Mononuclear cell (primary cell): ENCODE measurements at regions not wholly inside any gene's neighbourhood (a gene's known extent, or its start where the extent isn't known, plus 50 kb on each side); places are given as distances from the start of the nearest gene placed in this dataset.

Experiments used
- H3K27me3 ChIP-seq: 2 replicates; pipeline ENCODE4 v1.6.0; 2011; ENCODE audit warnings: low read length, control low read depth; ENCODE audit not compliant: insufficient read depth
- H3K4me1 ChIP-seq: 2 replicates; pipeline ENCODE4 v1.5.1; 2011; ENCODE audit warnings: mild to moderate bottlenecking, low read length, control low read depth; ENCODE audit not compliant: insufficient read depth
- H3K4me3 ChIP-seq: 2 replicates; pipeline ENCODE4 v1.5.1; 2011; ENCODE audit warnings: mild to moderate bottlenecking, low read length, moderate library complexity
- H3K9me3 ChIP-seq: 2 replicates; pipeline ENCODE4 v1.5.1; 2011; ENCODE audit warnings: low read depth, mild to moderate bottlenecking, control low read depth, low read length

DNA sequence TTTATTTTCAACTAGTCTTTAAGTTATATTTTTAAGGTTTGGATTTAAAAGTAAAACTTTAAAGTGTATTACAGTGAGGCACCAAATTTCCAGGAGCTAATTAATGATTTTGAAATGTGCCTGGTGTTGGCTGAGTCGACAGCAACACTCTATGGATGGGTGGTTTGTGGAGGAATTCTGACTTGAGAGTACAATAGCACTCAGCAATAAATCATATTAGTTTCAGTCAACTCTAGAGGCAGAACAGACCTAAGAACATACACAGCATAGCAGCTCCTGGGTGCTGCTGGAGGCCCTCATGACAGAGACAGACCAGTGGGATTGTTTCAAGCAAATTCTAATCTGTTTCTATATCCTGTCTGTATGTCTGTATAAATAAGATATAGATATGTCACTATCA lies 673.4 kb downstream of the TRIML1 start:
- no peaks in the 10 kb centered on the region for H3K4me1 ChIP-seq
- H3K27me3 ChIP-seq, result no peaks in the 10 kb centered on the region
- H3K9me3 ChIP-seq, result no peaks in the 10 kb centered on the region
- H3K4me3 ChIP-seq, result no peak overlapping the region

GRCh38 chr4:188818300-188818699 lies 679.1 kb downstream of the TRIML1 start:
- Histone ChIP-seq H3K27me3 (no peaks in the 10 kb centered on the region), H3K4me1 (no peaks in the 10 kb centered on the region), H3K9me3 (no peaks in the 10 kb centered on the region), H3K4me3 (no peak overlapping the region)

DNA sequence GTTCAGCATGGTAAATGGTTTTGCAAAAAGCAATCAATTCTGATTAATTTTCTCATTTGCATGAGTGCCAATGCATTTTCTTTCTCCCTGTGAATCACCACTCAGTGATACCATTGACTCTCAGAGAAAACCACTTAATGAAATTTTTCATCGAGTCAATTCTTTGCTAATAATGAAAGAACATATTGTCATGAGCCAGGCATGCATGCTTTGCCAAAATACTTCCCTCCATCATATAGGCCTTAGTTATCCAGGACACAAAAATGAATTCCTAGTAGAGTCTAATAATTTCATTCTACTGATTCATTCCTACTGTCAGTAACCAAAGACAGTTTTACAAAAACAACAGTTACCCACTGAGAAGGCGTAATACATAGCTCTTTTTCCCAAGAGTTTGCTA lies 680.0 kb downstream of the TRIML1 start:
- Histone ChIP-seq H3K4me1 (no peaks in the 10 kb centered on the region), H3K27me3 (no peaks in the 10 kb centered on the region), H3K9me3 (no peaks in the 10 kb centered on the region), H3K4me3 (no peak overlapping the region)

DNA sequence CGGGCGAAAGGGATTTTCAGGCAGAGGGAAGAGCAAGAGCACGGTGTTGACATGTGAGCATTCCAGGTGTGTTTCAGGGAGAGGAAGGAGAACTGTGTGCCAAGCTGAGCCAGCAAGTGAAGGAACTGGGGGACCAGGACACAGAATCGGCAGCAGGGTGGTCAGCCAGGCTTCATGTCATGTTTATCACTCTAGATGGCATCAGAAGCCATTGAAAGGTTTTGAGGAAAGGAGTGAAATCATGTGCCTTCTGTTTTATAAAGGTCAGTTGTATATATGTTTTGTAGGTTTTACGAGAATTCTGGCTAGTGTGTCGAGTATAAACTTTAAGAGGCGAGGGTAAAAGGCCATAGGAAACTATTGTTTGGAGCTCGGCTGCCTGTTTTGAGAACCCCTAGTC lies 682.3 kb downstream of the TRIML1 start:
- no peaks in the 10 kb centered on the region for H3K4me1 ChIP-seq
- H3K9me3 ChIP-seq, result no peaks in the 10 kb centered on the region
- no peaks in the 10 kb centered on the region for H3K27me3 ChIP-seq
- H3K4me3 ChIP-seq, result no peak overlapping the region

DNA sequence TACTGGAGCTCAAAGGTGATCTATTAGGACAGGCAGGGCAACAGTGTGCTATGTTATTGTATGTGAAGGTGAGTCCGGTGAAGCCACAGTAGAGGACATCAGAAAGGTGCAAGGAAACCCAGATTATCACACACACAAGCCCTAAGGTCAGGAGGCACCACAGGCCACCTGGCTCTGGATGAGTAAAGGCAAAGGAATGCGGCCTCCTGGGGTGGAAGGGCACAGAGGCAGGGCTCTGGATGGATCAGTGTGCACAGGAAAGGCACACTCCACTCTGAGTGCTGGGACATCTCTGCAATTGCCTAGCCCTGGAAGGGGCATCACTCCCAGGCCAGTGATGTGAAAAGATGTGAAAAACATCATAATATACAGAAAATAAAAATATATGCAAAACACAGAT lies 683.5 kb downstream of the TRIML1 start:
- Histone ChIP-seq H3K4me1 (no peaks in the 10 kb centered on the region), H3K27me3 (no peaks in the 10 kb centered on the region), H3K9me3 (no peaks in the 10 kb centered on the region), H3K4me3 (no peak overlapping the region)

GRCh38 chr4:188824553-188824952 lies 685.3 kb downstream of the TRIML1 start:
- Histone ChIP-seq H3K4me1 (no peaks in the 10 kb centered on the region), H3K4me3 (no peak overlapping the region), H3K27me3 (no peaks in the 10 kb centered on the region), H3K9me3 (no peaks in the 10 kb centered on the region)

- Histone ChIP-seq H3K9me3 (no peaks in the 10 kb centered on the region), H3K4me1 (no peaks in the 10 kb centered on the region), H3K4me3 (no peak overlapping the region), H3K27me3 (no peaks in the 10 kb centered on the region)
These were observed 687.2 kb downstream of the TRIML1 start for GRCh38 chr4:188826393-188826792.

DNA sequence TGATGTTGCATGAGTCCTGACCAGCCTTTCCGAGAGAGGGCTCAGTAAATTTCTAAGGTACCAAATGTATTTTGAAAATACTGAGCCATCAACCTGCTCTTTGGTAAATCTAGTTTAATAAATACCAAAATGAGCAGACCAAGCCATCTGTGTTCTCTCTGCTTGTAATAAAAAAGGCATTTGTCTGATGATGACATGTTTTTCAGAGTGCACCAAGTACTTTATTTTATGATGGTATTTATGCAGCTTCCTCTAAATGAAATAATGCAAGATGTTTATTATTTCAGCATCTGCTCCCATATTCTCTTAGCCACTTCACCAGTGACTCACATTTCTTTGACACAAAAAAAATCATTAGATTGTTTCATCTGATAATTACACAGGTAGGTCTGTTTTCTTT lies 700.5 kb downstream of the TRIML1 start:
- H3K27me3 ChIP-seq, result no peaks in the 10 kb centered on the region
- H3K4me1 ChIP-seq, result no peaks in the 10 kb centered on the region
- H3K4me3 ChIP-seq, result no peak overlapping the region
- no peaks in the 10 kb centered on the region for H3K9me3 ChIP-seq

DNA sequence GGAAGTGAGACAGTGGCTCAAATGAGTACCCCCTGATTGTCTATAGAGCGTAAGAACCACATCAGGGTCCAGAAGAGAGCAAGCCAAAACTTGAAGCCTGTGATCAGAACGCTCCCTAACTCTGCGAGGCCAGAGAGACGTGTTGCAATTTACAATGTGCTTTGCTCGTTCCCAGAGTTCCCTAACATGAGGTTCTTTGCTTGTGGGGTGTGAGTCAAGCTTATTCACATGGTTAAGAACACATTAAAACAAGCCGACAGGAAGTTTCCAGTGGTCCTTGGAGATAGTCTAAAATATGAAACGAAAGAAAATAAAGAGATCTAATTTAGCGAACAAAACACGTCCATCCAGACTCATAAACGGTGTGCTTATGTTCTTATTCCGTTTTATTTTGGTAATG lies 702.3 kb downstream of the TRIML1 start:
- Histone ChIP-seq H3K4me1 (no peaks in the 10 kb centered on the region), H3K4me3 (no peak overlapping the region), H3K9me3 (no peaks in the 10 kb centered on the region), H3K27me3 (no peaks in the 10 kb centered on the region)

DNA sequence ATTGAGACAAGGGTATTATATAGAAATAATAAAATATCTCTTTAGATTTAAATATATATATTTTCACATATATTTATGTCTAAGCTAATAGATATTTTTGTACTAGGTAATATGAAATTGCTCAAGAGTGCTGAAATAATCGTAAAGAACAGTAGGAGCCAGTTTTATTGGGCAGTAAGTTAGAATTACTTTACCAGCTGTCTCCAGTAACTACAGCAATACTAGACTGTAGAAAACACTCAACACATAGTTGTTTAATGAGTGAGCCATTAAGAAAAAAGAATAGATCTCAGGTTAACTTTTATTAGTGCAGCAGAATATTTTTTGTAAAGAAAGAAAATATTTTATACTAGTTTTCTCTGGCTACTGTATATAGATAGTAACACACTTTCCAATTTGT lies 715.2 kb downstream of the TRIML1 start:
- Histone ChIP-seq H3K27me3 (no peaks in the 10 kb centered on the region), H3K4me3 (no peak overlapping the region), H3K9me3 (no peaks in the 10 kb centered on the region), H3K4me1 (no peaks in the 10 kb centered on the region)

DNA sequence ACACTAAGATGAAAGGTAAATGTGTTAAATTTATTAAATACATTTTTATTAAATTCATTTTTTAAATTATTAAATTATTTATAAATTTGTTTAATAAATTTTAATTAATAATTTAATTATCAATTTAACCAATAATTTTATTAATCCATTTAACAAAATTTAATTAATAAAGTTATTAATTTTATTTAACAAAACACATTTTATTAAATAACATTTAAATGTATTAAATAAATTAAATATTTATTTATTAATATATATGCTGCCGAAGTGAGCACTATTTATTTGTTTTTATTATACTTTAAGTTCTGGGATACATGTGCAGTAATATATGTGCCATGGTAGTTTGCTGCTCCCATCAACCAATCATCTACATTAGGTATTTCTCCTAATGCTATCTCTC lies 719.5 kb downstream of the TRIML1 start:
- Histone ChIP-seq H3K4me3 (no peak overlapping the region), H3K27me3 (no peaks in the 10 kb centered on the region), H3K9me3 (no peaks in the 10 kb centered on the region), H3K4me1 (no peaks in the 10 kb centered on the region)

- no peaks in the 10 kb centered on the region for H3K9me3 ChIP-seq
- no peaks in the 10 kb centered on the region for H3K4me1 ChIP-seq
- H3K27me3 ChIP-seq, result no peaks in the 10 kb centered on the region
- no peak overlapping the region for H3K4me3 ChIP-seq
These were observed 725.5 kb downstream of the TRIML1 start for GRCh38 chr4:188864741-188865140.

- Histone ChIP-seq H3K9me3 (no peaks in the 10 kb centered on the region), H3K27me3 (no peaks in the 10 kb centered on the region), H3K4me1 (no peaks in the 10 kb centered on the region), H3K4me3 (no peak overlapping the region)
These were observed 728.6 kb downstream of the TRIML1 start for GRCh38 chr4:188867796-188868195.

GRCh38 chr4:188869581-188869980 lies 730.3 kb downstream of the TRIML1 start:
- Histone ChIP-seq H3K4me1 (no peaks in the 10 kb centered on the region), H3K27me3 (no peaks in the 10 kb centered on the region), H3K4me3 (no peak overlapping the region), H3K9me3 (no peaks in the 10 kb centered on the region)

- Histone ChIP-seq H3K4me1 (no peaks in the 10 kb centered on the region), H3K4me3 (no peak overlapping the region), H3K9me3 (no peaks in the 10 kb centered on the region), H3K27me3 (no peaks in the 10 kb centered on the region)
These were observed 733.6 kb downstream of the TRIML1 start for GRCh38 chr4:188872809-188873208.

DNA sequence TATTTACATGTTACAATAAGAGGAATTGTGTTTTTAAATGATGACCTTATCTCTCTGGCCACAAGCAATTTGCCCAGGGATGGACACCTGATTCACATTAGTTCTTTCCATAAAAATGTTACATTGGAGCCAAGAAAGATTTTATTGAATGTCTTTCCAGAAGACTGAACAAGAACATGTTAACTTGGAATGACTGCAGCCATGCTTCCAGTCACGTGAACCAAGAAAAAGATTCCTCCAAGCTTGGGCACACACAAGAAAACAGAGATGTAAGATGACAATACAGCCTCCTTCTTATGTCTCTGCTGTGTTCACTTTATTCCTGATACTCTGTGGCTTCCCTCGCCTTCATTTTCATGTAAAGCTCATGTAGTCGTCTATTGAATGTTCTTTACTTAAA lies 737.6 kb downstream of the TRIML1 start:
- H3K4me1 ChIP-seq, result no peaks in the 10 kb centered on the region
- H3K27me3 ChIP-seq, result no peaks in the 10 kb centered on the region
- H3K9me3 ChIP-seq, result no peaks in the 10 kb centered on the region
- no peak overlapping the region for H3K4me3 ChIP-seq

GRCh38 chr4:188879598-188879997 lies 740.4 kb downstream of the TRIML1 start:
- Histone ChIP-seq H3K4me1 (no peaks in the 10 kb centered on the region), H3K27me3 (no peaks in the 10 kb centered on the region), H3K4me3 (no peak overlapping the region), H3K9me3 (no peaks in the 10 kb centered on the region)
